ENCODE measurements at regions not wholly inside any gene's neighbourhood (a gene's known extent, or its start where the extent isn't known, plus 50 kb on each side); places are given as distances from the start of the nearest gene placed in this dataset.

- in situ Hi-C loops (cut with HindIII; ENCODE audit: low sequenced_read_pairs), result no loop called here
- DNase-seq (ENCODE audit: low read depth, low spot score), result no peak
Observed at GRCh38 chr4:35252866-35253265, 991.4 kb downstream of the ARAP2 start.

DNA sequence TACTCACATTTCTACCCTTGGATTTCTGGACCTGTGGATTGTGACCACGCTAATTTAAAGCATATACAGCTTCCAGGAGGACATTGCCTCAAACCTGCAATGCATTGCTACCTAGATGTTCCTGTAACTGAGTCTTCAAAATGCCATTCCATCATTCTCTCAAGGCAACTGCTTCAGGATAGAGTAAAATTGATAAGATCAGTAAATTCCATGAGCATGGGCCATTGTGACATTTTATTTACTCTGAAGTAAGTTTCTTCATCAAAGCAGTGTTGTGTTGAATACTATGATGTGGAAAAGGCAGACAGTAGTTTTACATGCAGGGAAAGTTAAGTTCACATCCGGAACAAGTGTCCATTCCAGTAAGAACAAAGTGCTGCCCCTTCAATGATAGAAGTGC, 991.0 kb downstream of the ARAP2 start:
- H3K4me3 ChIP-seq (ENCODE audit: low read depth, low read length), result no peak overlapping the region
- in situ Hi-C loops (cut with HindIII; ENCODE audit: low sequenced_read_pairs), result no loop called here
- TF ChIP-seq, protein P1, sequence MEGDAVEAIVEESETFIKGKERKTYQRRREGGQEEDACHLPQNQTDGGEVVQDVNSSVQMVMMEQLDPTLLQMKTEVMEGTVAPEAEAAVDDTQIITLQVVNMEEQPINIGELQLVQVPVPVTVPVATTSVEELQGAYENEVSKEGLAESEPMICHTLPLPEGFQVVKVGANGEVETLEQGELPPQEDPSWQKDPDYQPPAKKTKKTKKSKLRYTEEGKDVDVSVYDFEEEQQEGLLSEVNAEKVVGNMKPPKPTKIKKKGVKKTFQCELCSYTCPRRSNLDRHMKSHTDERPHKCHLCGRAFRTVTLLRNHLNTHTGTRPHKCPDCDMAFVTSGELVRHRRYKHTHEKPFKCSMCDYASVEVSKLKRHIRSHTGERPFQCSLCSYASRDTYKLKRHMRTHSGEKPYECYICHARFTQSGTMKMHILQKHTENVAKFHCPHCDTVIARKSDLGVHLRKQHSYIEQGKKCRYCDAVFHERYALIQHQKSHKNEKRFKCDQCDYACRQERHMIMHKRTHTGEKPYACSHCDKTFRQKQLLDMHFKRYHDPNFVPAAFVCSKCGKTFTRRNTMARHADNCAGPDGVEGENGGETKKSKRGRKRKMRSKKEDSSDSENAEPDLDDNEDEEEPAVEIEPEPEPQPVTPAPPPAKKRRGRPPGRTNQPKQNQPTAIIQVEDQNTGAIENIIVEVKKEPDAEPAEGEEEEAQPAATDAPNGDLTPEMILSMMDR (IDR thresholded peaks at IDR 0.05; ENCODE audit: low read depth, low read length), result no peak
- DNase-seq (ENCODE audit: low read depth, low spot score), result no peak

More at GRCh38 chr4:35252866-35253265, 991.4 kb downstream of the ARAP2 start:
- H3K4me3 ChIP-seq (ENCODE audit: low read depth, low read length), result no peak overlapping the region
- TF ChIP-seq, protein P1 (IDR thresholded peaks at IDR 0.05; ENCODE audit: low read depth, low read length), result no peak

DNA sequence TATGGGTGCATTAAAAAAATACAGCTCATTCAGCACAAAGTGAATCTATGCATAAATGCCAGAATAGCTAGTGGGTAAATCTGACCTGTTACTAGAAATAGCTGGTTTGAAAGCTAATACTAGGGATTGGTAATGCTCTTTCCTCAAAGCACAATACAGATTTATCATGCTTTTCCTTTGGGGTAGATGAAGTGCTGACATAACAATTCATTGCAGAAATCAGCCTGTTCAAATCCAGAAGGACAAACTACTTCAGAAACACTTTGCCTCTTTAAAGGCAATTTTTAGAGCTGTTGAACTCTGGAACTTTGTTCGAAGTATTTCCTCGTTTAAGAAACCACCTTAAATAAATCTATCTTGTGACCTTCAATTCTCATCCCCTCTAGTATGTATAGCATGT, 957.9 kb downstream of the ARAP2 start:
- TF ChIP-seq, protein P1 (IDR thresholded peaks at IDR 0.05; ENCODE audit: low read depth, low read length), result no peak
- no peak overlapping the region for H3K4me3 ChIP-seq (ENCODE audit: low read depth, low read length)
- in situ Hi-C loops (cut with HindIII; ENCODE audit: low sequenced_read_pairs), result no loop called here
- DNase-seq (ENCODE audit: low read depth, low spot score), result no peak

DNA sequence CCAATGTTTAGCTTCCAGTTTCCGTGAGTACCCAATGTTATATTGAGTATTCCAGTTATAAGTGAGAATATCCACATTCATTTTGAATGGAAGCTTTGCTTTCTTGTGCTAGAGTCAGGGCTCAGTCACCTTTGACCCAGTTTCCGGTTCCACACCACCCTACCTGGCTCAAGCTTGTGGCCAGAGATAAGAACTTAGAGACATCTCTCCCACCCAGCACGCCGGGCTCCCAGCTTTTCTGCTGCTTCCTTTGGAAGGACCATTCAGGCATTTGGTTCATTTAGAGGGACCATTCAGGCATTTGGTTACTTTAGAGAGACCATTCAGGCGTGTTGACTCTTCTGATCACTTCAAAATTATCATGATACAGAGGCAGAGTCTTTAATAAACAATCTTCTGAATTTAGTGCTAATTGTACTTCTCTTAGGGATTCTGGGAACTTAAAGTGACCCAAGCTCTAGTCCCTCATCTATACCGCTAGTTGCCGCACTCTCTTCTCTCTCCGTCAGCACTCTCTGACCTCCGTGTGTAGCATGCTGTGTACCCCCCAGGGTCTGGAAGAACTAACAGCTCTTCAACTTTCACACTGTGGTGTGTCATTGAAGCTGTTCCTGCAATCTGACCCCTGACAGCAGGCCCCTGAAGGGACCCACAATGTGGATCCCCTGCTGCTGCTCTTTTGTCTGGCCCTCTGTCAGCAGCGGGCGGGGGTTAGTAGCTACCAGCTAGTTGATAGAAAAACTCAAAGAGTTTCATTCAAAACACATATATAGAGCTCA, 943.1 kb downstream of the ARAP2 start:
- DNase-seq (ENCODE audit: low read depth, low spot score), result no peak
- no peak overlapping the region for H3K4me3 ChIP-seq (ENCODE audit: low read depth, low read length)
- in situ Hi-C loops (cut with HindIII; ENCODE audit: low sequenced_read_pairs), result no loop called here
- TF ChIP-seq, protein P1 (IDR thresholded peaks at IDR 0.05; ENCODE audit: low read depth, low read length), result no peak

- no peak overlapping the region for H3K4me3 ChIP-seq (ENCODE audit: low read depth, low read length)
- in situ Hi-C loops (cut with HindIII; ENCODE audit: low sequenced_read_pairs), result no loop called here
- TF ChIP-seq, protein P1 (IDR thresholded peaks at IDR 0.05; ENCODE audit: low read depth, low read length), result no peak
- no peak for DNase-seq (ENCODE audit: low read depth, low spot score)
Observed at GRCh38 chr4:35315419-35315818, 928.9 kb downstream of the ARAP2 start.

GRCh38 chr4:35325908-35326453, 918.3 kb downstream of the ARAP2 start:
- TF ChIP-seq, protein P1 (IDR thresholded peaks at IDR 0.05; ENCODE audit: low read depth, low read length), result no peak
- in situ Hi-C loops (cut with HindIII; ENCODE audit: low sequenced_read_pairs), result no loop called here
- no peak overlapping the region for H3K4me3 ChIP-seq (ENCODE audit: low read depth, low read length)
- DNase-seq (ENCODE audit: low read depth, low spot score), result no peak

Measured in astrocyte of the spinal cord (primary cell).